ENCODE measurements at regions not wholly inside any gene's neighbourhood (a gene's known extent, or its start where the extent isn't known, plus 50 kb on each side); places are given as distances from the start of the nearest gene placed in this dataset.
A peak's percentile ranks its signal among the peaks of the same experiment; 100 is the strongest.

DNA sequence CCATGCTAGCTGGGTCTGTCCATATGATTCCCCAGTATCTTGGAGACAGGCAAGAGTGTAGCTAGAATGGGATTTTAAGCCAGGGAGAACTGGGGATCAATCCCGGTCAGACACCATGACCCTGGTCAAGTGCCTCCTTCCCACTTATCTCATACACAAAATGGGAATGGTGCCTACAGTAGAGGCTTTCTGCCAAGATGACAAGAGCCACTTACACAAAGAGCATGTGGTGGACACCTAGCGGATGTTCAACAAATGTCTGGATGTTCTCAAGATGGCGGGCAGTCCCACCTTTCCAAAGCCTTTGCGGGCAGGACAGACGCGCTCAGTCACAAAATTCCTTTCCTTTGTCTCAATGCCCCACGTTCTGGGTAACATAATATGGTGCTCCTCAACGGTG is 57.3 kb downstream of the MAF start:
- DNase-seq (ENCODE audit: low read depth in 2 of 3, low spot score in 2 of 3), result no peak

DNA sequence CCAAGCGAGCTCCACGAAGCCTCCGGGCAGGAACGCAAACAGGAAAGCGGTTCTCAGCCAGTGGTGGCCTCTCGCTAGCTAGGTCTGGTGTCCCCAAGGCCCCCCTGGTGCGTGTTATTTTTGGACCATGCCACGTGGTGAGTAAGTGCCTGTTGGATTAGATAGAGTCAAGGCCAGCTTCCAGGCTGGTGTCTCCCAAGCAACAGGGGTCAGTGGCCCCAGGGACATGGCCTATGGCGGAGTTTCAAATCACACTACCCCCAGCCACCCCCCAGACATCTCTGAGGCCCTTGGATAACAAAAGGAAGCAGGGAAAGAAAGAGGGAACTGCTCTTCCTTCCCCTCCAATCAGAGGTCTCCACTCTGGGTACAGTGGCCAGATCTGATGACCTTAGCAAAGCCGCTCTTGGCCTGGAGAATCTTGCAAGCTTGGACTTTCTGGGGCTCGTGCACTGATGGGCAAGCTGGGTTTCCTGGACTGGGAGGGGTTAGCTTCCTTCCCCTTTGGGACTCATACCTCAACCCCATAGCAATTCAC is 58.2 kb downstream of the MAF start:
- no peak for DNase-seq (ENCODE audit: low read depth in 2 of 3, low spot score in 2 of 3)

DNA sequence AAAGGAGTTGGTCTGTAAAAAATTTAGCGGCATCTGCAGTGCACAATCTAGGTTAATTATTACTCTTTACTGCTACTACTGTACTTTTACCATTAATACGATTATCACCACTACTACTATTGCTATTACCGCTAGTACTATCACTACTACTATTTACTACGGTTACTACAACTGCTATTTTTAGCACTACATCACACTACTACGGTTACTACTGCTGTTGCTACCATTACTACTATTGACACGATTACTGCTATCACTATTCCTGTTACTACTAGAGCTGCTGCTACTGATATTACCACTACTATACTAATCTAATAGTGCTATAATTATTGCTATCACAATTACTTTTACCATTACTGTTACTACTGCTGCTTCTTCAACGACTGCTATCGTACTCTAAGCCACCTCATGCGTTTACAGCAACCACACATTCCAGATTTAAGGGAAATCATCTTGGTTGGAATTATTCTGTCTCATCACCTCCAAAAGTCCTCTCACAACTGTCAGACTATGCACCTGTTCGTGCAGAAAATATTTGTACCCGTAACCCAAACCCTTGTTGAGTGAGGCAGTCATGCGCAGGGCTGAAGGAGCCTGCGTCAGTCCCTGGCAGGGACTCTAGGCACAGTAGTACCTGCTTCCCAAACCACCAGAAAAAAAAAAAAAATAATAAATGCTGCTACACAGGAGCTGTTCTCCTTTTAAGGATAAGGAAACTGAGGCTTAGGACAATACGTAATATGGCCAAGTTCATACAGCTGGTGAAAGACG is 59.5 kb downstream of the MAF start:
- DNase-seq (ENCODE audit: low read depth in 2 of 3, low spot score in 2 of 3), result no peak

DNA sequence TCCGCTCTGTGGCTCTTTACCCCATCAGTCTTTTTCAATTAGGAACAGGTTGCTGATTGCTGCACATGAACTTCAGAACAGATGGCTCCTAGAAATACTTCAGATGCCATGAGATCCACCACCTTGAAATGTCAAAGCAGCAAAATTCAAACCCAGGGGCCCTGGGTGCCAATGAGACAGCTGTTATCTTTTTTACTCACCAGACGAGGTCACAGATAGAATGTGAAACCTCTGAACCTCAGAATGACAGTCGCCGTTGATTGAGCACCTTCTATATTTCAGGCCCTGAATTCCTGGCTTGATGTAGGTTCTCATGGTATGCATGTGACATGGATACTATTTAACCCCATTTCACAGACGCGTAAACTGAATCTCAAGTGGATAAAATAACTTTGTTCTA is 63.0 kb downstream of the MAF start:
- DNase-seq (ENCODE audit: low read depth in 2 of 3, low spot score in 2 of 3), result no peak

DNA sequence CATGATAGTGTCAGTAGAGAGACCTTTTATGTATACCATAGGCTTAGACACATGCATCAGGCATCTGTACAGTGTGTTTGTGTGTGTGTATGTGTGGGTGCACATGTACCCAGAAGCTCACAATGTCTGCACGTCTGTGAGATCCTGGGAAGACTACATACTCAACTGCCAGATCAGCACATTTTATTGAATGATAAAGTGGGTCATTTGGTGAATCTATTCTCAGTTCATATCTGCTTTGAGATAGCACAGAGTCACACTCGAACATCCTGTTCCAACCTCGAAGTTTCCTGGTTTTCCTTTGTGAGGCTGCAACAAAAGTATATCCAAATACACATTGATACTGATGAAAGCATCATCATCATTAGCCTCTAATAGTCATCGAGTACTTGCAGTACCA is 63.6 kb downstream of the MAF start:
- DNase-seq (ENCODE audit: low read depth in 2 of 3, low spot score in 2 of 3), result no peak

DNA sequence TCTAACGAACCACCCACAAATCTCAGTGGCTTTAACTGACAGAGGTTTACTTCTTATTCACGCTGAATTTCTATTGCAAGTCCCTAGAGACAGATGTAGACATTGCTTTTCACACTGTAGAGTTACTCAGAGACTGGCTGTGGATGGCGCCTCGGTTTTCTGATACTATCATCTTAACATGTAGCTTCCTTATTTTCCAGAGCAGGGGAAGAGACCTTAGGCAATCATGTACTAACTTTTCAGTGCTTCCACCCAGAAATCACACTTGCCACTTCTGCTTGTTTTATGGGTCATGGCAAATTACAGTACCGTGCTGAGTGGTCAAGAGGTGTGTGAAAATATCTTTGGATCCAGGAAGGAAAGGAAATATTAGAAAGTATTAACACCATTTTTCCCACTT is 65.4 kb downstream of the MAF start:
- DNase-seq (ENCODE audit: low read depth in 2 of 3, low spot score in 2 of 3), result no peak

DNA sequence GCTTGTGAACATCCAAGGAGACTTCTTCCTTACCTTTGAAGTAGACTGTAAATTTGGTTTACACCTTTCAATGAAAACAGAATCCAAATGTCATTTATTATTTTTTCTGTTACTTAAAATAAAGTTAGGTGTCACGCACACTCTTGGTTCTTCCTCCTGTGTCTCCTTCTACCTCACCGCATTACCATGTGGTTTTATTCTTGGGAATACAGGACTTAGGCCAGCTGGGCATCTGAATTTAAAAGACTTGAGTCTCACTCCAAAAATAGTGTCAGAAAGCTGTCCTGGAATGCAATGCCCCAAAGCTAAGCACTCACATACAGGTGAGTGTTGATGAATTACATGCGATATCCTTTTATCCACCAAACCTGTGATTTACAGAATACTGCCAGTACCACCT is 66.4 kb downstream of the MAF start:
- DNase-seq (ENCODE audit: low read depth in 2 of 3, low spot score in 2 of 3), result no peak

DNA sequence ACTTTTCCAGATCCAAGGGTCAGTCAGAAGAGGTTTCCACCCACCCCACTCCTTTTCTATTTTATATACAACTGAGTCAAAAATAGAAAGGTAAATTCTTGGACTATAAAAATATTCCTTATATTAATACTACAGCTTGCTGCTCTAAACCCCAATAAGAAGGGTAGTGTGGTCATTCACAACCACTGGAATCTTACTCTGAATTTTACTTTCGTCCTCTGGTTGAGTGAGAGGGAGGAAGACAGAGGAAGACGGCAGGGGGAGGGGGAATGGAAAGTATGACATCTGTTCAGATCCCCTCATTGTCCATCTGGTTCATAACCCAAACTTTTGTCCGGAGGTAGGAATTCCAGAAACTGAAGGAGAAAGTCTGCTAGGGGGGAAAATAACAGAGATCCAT is 67.2 kb downstream of the MAF start:
- DNase-seq (ENCODE audit: low read depth in 2 of 3, low spot score in 2 of 3), result no peak

DNA sequence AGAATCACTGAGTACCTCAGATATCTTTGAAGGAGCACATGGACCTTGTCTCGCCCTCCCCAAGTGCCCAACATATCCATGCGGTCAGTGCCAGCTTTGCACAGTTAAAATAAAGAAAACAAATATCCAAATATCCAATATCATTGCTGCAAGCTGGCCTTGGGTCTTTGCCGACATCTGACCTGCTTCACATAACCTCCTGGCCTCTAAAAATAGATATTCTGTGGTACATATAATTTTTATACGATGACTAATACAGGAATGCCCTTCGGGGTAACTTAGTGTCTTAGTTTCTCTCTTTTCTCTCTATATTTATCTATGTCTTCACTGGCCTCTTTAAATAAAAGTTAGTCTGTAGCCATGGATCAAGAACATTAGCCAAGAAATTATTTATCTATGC is 67.8 kb downstream of the MAF start:
- DNase-seq (ENCODE audit: low read depth in 2 of 3, low spot score in 2 of 3), result no peak

DNA sequence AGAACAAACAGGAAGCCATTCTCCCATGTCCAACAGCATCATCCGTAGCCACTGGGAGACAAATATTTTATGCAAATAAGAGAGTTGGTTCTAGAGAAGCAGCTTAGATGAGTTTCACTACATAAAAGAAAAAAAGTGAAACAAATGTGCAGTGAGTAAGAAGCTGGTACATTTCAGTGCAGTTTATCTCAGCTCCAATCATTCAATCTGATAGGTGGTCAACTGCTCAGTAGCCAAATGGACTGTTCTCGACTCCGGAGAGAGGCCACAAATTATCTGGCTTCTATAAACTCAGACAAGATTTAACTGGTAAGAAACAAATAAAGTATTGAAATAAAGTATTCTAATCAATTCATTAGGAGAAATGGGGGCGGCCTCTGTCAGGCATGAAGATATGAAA is 68.3 kb downstream of the MAF start:
- no peak for DNase-seq (ENCODE audit: low read depth in 2 of 3, low spot score in 2 of 3)

DNA sequence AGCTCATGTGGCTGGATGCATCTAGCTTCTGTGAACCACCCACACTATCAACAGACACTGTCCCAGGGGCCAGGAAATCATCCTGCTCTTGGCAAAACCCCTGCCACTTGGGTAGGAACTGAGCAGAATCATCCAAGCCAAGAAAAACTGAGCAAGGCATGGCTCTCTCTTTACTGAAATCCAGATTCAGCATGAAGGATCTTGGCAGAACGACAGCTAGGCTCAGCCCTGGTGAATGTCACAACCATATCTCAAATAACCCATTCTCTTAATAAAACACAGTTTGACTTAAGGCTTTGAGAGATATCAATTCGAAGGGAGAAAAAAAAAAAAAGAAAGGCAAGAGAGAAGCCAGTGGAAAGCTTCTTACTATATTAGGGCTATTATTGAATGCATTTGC is 72.2 kb downstream of the MAF start:
- no peak for DNase-seq (ENCODE audit: low read depth in 2 of 3, low spot score in 2 of 3)

DNA sequence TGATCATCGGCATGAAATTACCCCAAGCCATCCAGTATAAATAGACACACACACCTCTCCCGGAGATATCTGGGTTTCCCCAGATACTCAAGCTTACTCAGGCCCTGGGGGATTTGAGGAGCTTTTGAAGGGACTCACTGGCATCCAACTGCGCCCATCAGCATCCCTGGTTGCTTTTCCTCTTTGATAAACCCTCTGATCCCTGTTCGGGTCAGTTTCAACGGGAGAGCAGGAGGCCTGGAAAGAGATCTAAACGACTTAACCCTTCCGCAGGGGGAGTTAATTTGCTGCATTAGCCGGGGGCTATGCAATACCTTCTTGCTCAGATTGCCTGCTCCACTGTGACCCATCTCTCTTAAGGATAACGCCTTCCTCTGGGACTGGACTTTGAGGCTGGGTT is 76.6 kb downstream of the MAF start:
- no peak for DNase-seq (ENCODE audit: low read depth in 2 of 3, low spot score in 2 of 3)

DNA sequence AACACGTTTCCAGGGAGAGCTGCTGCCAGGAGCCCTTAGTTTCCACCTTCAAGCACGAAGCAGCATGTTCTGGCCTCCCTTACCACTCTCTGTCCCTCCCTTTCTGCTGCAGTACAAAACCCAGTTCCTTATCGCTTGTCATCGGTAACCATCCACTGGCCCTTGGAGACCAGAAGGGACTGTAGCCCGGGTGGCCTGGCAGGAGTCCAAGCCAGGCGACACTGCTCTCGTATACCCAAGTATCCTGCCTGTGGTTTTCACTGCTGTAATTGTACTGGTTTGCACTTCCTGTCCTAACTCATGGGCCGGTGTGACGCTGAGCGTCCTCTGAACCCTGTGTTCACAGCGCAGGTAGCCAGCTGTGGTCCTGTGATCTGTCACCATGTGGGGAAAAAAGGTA is 81.1 kb downstream of the MAF start:
- peak in 2 of 3 donors; percentile 62 to 84 for DNase-seq (ENCODE audit: low read depth in 2 of 3, low spot score in 2 of 3)

DNA sequence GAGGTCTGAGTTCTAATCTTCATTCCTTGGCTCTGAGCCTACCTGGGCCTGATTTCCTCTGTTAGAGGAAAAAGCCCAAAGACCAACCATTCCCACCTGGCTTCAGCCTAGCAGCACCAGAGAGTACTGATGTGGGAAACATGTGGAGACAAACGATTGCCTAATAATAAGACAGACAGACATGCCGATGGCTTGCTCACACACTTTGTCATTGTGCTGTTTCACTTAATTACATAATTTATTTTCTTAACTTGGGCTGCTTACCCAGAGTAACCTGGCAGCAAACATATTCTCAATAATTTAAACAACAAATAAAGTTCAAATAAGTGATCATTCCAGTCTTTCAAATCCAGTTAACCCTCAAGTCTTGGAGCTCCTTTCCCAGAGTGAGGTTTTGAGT is 83.4 kb downstream of the MAF start:
- no peak for DNase-seq (ENCODE audit: low read depth in 2 of 3, low spot score in 2 of 3)

DNA sequence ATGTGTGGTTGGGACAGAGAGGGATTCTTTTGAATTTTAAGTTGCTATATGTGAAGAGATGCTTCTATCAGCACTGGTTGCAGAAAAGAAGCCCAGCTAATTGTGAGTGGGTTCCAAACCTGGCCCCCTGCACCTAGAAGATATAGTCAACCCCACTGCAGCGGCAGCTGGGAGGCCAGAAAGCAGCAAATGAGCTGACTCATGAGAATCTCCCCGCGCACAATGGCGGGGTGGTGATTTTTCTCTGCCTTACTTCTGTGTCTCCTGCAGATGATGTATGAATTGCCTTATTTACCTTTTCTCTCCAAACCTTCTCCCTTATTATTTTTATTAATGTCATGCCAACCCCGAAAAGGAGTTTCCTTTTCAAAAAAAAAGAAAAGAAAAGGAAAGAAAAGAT is 89.7 kb downstream of the MAF start:
- DNase-seq (ENCODE audit: low read depth in 2 of 3, low spot score in 2 of 3), result no peak

DNA sequence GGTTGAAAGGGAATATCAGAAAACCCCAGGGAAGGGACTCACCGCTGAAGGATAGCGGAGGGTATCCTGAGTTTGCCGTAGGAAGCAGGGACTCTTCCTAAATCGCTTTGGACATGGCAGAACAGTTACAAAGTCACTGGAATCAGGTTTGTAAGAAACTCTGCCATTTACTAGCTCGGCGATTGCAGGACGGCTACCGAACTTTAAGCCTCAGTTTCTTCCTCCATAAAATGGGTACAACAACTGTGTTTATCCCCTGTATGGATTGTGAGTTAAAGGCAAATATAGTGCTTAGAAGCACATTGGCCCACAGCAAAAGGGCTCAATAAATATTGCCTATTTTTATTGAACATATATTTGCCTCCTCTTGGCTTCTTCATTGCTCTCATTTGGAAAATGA is 90.6 kb downstream of the MAF start:
- DNase-seq (ENCODE audit: low read depth in 2 of 3, low spot score in 2 of 3), result no peak

DNA sequence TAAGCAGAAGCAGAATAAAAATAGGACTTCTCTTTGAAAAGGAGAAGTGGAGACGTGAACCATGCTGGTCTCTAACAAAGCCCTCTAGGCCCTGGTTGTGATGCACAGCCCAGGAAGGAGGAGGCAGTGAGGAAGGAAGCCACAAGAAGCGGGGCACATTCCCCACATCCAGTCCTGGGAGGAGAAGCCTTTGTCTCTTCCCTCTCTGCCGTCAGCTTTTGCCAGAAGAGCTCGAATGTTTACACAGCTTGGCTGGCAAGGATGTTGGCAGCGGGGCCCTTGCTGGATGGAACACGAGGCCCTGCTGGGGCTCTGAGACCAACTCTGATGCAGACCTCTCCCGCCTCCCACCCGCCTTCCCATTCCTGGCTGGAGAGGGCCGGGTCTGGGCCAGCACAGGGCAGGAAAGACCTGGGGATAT is 91.3 kb downstream of the MAF start:
- DNase-seq (ENCODE audit: low read depth in 2 of 3, low spot score in 2 of 3), result peak in 2 of 3 donors; percentile 6 to 61

DNA sequence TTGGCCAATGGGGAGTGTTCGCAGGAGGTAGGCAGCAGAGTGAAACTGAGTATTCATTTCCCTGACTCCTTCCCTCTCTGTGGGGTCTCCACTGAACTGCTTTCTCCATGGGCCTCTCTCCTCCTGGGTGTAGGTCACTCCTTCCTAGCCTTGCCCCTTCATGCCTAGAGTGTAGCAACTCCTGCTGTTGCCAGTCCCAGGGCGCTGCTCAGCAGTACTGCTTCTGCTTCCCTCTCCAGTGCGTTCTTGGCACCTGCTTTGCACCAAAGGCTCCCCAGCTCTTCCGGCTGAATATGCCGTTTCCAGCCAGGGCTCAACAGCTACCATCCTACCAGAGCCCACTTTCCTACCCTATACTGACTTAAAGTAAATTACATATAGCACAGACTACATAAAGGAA is 92.2 kb downstream of the MAF start:
- no peak for DNase-seq (ENCODE audit: low read depth in 2 of 3, low spot score in 2 of 3)

DNA sequence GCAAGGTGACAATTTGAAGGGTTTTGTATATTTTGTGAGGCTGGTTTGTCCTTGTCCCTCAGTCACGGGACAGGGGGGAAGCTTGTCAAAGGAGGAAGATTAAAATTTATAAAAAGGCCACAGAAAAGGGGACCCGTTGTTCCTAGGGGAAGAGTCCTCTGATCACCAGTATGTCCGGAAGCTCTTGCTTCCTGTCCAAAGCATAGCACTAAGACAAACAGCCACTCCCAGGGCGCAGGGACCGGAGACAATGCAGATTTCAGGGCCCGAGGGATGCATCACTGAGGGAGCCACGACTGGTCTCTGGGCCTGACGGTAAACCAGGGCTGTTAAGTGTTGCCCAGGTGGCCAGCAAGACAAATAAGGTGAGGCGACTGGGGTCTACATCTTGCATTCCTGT is 95.2 kb downstream of the MAF start:
- DNase-seq (ENCODE audit: low read depth in 2 of 3, low spot score in 2 of 3), result no peak

DNA sequence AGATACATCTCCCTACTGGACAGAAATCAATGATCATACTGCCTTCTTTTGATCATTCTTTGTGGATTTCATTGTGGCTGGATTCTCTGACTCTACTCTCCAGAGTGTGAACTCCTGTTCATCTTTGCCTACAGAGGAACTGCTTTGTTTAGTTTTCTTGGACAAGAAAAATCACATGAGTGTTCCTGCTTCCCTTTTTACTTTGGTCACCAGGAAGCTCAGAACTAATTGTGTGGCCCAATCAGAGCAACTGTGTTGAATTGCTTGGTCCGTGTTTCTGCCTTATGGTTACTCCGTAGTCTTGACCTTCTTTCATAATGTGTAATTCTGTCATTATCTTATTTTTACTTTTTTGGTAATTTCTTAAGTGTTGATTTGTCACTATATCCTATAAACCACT is 97.0 kb downstream of the MAF start:
- DNase-seq (ENCODE audit: low read depth in 2 of 3, low spot score in 2 of 3), result no peak

DNA sequence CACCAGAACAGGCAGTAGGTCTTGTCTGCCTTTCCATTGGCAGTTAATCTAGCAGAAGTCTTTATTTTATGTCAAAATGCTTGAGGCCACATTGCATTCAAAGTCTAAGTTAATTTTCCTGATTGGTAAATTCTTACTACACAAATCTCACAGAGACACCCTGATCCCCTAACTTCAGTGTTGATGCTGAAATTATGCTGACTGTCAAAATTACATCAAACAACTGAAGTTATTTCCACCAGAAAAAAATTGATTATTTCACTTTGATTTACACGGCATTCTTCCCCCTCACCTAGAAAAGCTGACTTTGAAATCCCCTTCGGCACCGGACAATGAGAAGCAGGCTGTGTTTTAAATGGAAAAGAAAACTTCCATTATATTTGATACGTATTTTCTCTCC is 99.1 kb downstream of the MAF start:
- no peak for DNase-seq (ENCODE audit: low read depth in 2 of 3, low spot score in 2 of 3)

DNA sequence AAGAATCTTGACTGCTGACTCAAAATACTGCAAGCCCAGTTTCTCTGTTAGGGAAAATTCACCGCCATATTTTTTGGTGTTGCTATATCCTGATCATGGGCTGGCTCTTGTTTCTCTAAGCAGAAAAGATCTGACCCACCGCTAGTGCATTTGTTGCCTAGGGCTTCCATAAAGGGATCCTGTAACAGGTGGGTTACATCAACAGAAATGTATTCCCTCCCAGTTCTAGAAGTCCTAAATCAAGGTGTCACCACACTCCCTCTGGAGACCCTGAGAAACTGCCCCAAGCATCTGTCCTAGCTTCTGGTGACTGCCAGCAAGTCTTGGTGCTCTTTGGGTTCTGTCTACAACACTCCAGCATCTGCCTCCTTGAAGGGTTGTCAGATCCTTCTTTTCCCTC is 99.7 kb downstream of the MAF start:
- DNase-seq (ENCODE audit: low read depth in 2 of 3, low spot score in 2 of 3), result no peak

DNA sequence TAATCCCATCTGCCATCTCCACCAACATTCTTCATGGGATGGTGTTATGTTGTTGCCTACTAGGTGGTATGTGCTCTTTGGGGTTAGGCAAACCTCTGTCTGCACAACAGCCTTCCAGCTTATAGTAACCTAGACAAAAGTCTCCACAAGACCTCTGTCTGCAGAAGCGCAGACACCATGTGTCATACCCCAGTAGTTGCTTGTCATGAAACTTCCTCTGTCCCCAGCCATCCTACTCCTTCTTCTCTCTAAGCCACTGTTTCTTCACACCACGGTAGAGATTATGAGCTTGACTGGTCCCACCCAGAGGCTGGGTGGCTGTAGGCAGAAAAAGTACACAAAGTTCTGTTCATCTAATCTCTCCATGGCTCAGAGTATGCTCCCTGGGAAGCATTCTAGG is 100.3 kb downstream of the MAF start:
- DNase-seq (ENCODE audit: low read depth in 2 of 3, low spot score in 2 of 3), result no peak
